ENCODE measurements at regions not wholly inside any gene's neighbourhood (a gene's known extent, or its start where the extent isn't known, plus 50 kb on each side); places are given as distances from the start of the nearest gene placed in this dataset.
"Not testable (repeated sequence)": the region's sequence is repeated elsewhere in the genome, so short reads cannot be mapped to it uniquely, and the experiment has no call there.

GRCh38 chr14:34303811-34304210, 158.2 kb downstream of the SPTSSA start:
- no peak for DNase-seq (ENCODE audit: low read depth in 4 of 4, low spot score in 3 of 4)

GRCh38 chr14:34302654-34303053, 159.4 kb downstream of the SPTSSA start:
- peak in 2 of 4 donors; percentile 12 to 13 for DNase-seq (ENCODE audit: low read depth in 4 of 4, low spot score in 3 of 4)

- peak in 3 of 4 donors; percentile 27 to 52 (median 45) for DNase-seq (ENCODE audit: low read depth in 4 of 4, low spot score in 3 of 4)
These were observed 160.9 kb downstream of the SPTSSA start for GRCh38 chr14:34300882-34301734.

DNA sequence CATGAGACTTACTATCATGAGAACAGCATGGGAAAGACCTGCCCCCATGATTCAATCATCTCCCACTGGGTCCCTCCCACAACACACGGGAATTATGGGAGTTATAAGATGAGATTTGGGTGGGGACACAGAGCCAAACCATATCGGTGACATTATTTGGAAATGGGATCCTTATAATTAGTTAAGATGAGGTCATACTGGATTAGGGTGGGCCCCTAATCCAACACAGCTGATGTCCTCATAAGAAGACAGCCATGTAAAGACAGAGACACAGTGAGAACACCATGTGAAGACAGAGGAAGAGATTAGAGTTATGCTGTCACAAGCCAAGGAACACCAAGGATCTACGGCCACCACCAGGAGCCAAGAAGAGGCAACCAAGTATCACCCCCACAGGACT, 161.7 kb downstream of the SPTSSA start:
- DNase-seq (ENCODE audit: low read depth in 4 of 4, low spot score in 3 of 4): no peak

GRCh38 chr14:34299360-34299759, 162.7 kb downstream of the SPTSSA start:
- no peak for DNase-seq (ENCODE audit: low read depth in 4 of 4, low spot score in 3 of 4)

DNA sequence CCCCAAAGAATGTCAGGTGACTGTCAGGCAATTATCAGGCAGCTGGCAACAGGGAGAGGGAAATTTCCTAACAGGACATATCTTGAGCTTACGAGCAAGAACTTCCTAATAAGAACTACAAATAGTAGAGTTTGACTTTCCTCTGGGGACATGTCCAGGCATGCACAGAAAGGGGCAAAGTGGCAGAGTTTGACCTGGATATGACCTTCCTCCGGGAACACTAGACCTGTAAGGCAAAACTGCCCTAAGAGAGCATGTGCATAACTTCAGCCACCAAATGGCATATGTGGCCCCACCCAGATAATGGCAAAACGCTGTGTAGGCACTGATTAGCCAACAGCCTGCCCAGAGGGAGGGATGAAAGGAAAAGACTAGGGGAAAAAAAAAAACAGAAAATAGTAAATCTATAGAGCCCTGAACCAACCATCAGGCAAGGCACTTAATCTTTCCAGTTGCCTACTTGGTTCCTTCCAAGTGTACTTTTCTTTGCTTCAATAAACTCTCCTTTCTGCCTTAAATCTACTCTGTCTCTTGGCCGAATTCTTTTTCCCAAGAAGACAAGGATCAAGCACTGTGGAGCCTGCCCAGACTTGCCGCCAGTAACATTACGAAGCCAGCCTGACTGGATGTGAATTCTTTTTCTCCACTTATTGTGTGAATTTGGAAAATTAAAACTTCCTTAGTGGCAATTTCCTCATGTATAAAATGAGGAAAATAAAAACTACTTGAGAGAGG, 164.1 kb downstream of the SPTSSA start:
- DNase-seq (ENCODE audit: low read depth in 4 of 4, low spot score in 3 of 4): no peak

DNA sequence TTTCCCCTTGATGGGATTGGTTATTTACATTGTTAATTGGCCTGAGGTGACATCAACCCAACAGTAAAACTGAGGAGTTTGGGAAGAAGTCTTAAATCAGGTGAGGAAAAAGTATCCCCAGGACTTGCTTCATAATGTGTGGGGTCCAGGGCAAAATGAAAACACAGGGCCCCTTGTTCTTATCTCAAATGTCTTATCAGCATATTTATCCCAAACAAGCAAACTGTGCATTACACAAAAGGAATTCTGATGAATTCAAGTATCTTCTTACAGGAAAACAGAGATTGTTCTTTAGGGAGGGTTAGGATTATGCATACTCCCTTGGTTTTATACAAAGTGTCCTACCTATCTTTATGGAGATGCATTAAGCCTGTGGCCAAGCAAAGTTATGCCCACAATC, 178.4 kb downstream of the SPTSSA start:
- DNase-seq (ENCODE audit: low read depth in 4 of 4, low spot score in 3 of 4): no peak

GRCh38 chr14:34277191-34277590, 184.8 kb downstream of the SPTSSA start:
- no peak for DNase-seq (ENCODE audit: low read depth in 4 of 4, low spot score in 3 of 4)

GRCh38 chr14:34275530-34275929, 186.5 kb downstream of the SPTSSA start:
- no peak for DNase-seq (ENCODE audit: low read depth in 4 of 4, low spot score in 3 of 4)

DNA sequence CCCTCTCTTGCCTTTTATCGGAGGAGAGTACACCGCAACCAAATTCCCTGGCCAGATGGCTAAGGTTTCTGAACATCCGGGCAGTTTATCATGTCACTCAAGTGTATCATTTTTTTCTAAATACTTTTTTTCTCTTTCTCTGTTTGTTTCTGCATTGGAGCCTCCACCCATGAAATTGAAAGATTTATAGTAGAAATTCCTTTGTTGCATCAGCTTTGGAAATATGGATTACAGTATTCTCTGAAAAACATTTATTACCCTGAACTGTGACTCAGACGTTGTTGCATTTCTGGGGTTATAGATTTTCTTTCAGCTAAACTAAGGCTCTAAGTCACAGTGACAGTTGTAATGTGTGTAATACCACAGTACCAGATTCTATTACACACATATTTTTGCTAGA, 187.0 kb downstream of the SPTSSA start:
- no peak for DNase-seq (ENCODE audit: low read depth in 4 of 4, low spot score in 3 of 4)

- DNase-seq (ENCODE audit: low read depth in 4 of 4, low spot score in 3 of 4): not testable (repeated sequence)
These were observed 188.3 kb downstream of the SPTSSA start for GRCh38 chr14:34273716-34274115.

GRCh38 chr14:34270361-34270760, 191.7 kb downstream of the SPTSSA start:
- no peak for DNase-seq (ENCODE audit: low read depth in 4 of 4, low spot score in 3 of 4)

DNA sequence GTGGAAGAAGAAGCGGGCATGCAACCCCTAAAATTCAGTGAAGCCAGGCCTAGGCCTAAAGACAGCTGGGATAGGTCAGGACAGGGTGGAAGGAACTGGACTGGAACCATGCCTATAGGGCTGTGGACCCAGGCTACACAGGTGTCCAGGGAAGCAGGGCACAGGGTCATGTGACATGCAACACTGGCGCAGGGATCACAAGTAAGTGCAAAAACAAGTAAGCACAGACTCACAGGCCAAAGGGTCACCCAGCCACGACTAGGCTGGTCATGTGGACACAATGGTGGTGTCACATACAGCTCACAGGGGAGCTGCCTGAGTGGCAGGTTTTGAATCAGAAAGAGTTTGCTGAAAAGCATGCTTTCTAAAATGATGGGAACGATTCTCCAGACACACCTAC, 195.7 kb downstream of the SPTSSA start:
- DNase-seq (ENCODE audit: low read depth in 4 of 4, low spot score in 3 of 4): no peak

GRCh38 chr14:34262127-34262910, 199.7 kb downstream of the SPTSSA start:
- no peak for DNase-seq (ENCODE audit: low read depth in 4 of 4, low spot score in 3 of 4)

- DNase-seq (ENCODE audit: low read depth in 4 of 4, low spot score in 3 of 4): no peak
These were observed 202.0 kb downstream of the SPTSSA start for GRCh38 chr14:34259996-34260395.

GRCh38 chr14:34258318-34258717, 203.7 kb downstream of the SPTSSA start:
- DNase-seq (ENCODE audit: low read depth in 4 of 4, low spot score in 3 of 4): no peak

DNA sequence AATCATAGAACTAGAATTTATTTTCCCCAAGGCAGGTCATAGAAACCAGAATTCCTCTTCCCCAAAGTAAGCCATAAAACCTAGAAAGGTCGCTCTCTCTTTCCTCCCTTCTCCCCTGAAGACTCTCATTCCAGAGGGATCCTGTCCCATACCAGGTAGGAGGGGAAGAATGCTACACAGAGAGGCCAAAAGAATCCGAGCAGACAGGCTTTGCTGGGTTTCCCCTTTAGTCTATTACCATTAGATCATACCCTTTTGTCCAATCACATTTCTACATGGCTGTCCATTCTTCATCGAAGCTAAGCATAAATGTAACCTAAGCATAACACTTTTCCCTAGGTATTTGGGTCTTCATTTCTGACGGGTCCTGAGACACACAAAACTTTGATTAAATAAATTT, 204.5 kb downstream of the SPTSSA start:
- DNase-seq (ENCODE audit: low read depth in 4 of 4, low spot score in 3 of 4): no peak

- DNase-seq (ENCODE audit: low read depth in 4 of 4, low spot score in 3 of 4): no peak
These were observed 205.8 kb downstream of the SPTSSA start for GRCh38 chr14:34256223-34256622.

DNA sequence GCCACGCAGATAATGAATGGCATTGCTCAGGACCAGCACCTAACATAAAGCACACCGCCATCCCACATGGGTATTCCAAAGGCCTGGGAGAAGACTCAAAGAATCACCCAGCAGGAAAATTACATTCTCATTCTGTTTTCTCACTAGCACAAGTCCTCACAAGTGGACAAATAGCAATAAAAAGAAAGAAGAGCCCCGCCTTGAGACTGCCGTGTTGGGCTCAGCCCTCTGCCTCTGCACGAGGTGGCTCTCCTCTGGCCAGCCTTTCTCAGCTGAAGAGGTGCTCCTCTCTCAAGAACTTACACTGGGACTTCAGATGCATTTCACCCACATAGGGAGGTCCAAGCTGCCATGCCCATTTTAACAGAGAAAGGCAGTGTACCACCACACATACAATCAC, 207.5 kb downstream of the SPTSSA start:
- DNase-seq (ENCODE audit: low read depth in 4 of 4, low spot score in 3 of 4): no peak

GRCh38 chr14:34254031-34254430, 208.0 kb downstream of the SPTSSA start:
- DNase-seq (ENCODE audit: low read depth in 4 of 4, low spot score in 3 of 4): no peak

DNA sequence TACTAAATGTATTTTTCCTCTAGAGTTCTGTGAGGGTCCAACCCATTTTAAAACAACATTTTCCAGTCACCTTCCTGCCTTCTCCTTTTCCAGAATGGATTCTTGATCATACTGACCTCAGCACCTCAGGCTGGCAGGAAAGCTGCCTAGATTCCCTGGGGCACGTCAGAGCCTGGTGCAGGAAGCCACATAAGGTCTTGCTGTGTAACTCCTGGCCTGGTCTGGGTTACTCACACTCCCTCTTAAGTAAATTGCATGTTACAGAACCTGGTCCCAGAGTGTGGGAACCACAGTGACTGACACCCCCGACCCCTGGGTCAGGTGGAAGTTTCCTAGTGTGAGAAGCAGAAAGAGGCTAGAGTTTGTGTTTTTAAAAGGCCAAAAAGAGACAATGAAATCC, 209.8 kb downstream of the SPTSSA start:
- DNase-seq (ENCODE audit: low read depth in 4 of 4, low spot score in 3 of 4): no peak
